GM12891 (cell line): ENCODE measurements at regions not wholly inside any gene's neighbourhood (a gene's known extent, or its start where the extent isn't known, plus 50 kb on each side); places are given as distances from the start of the nearest gene placed in this dataset.

Source experiments
- PAX5 ChIP-seq: IDR thresholded peaks from 2 replicates; pipeline ENCODE4 v1.6.1; 2011; ENCODE audit warnings: low read length, moderate library complexity, mild to moderate bottlenecking; ENCODE audit not compliant: insufficient read depth, severe bottlenecking
- POLR2A ChIP-seq: IDR thresholded peaks from 2 replicates; pipeline ENCODE4 v1.6.1; 2011; ENCODE audit warnings: low read depth, low read length, control low read depth
- POLR2AphosphoS5 ChIP-seq: IDR thresholded peaks from 2 replicates; pipeline ENCODE4 v1.6.1; 2011; ENCODE audit warnings: low read depth, low read length, control low read depth
- POU2F2 ChIP-seq: IDR thresholded peaks from 2 replicates; pipeline ENCODE4 v1.6.1; 2011; ENCODE audit warnings: low read depth, mild to moderate bottlenecking, control low read depth, low read length, moderate library complexity
- TAF1 ChIP-seq: IDR thresholded peaks from 2 replicates; pipeline ENCODE4 v1.6.1; 2011; ENCODE audit warnings: low read depth, low read length, control low read depth

DNA sequence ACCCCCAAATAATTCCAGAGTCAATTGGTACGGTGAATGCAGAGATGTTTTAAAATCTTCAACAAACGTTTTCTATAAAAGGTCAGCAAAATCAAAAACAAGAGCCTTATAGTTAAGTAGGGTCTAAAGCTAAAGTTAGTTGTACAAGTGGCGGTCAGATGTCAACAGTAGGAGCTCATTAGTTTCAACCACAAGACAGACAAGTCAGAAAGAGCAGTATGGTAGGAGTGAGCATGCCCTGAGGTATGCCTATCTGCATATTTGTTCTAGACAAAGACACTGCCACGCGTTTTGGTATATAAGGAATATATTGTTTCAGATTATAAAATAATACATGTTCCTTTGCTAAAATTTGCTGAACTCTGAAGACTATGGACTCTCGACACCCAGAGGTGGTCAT is 431.5 kb upstream of the KIF2B start:
- TF ChIP-seq POLR2AphosphoS5 (no peak), POLR2A (no peak), TAF1 (no peak), POU2F2 (no peak), PAX5 (no peak)
